Esophagus muscularis mucosa (tissue), 4 donors: ENCODE measurements at regions not wholly inside any gene's neighbourhood (a gene's known extent, or its start where the extent isn't known, plus 50 kb on each side); places are given as distances from the start of the nearest gene placed in this dataset.

Experiments used
- EP300 ChIP-seq: sonication (generic); formaldehyde crosslinking; IDR thresholded peaks from one replicate; pipeline ENCODE4 v1.6.1; 2017; ENCODE audit warnings: antibody characterized with exemption
- POLR2A ChIP-seq: fragments of 450-650 bp; IDR thresholded peaks from one replicate; pipeline ENCODE4 v1.6.1; 2017; ENCODE audit warnings: antibody characterized with exemption, moderate library complexity, mild to moderate bottlenecking, low read depth
- POLR2AphosphoS5 ChIP-seq, 2 donors: sonication (generic); formaldehyde crosslinking; IDR thresholded peaks; one replicate each; pipeline ENCODE4 v1.6.1; 2017; ENCODE audit warnings: antibody characterized with exemption in 2 of 2
- TF ChIP-seq, protein P1 (sequence below), 3 experiments: fragments of 200-600 bp in 2 of 3; fragments of 450-650 bp in 1 of 3; sonication (generic) in 2 of 3; IDR thresholded peaks; one replicate each; pipeline ENCODE4 v1.5.1; 2017 to 2019; ENCODE audit warnings: antibody characterized with exemption in 3 of 3, mild to moderate bottlenecking in 2 of 3, moderate library complexity in 1 of 3

DNA sequence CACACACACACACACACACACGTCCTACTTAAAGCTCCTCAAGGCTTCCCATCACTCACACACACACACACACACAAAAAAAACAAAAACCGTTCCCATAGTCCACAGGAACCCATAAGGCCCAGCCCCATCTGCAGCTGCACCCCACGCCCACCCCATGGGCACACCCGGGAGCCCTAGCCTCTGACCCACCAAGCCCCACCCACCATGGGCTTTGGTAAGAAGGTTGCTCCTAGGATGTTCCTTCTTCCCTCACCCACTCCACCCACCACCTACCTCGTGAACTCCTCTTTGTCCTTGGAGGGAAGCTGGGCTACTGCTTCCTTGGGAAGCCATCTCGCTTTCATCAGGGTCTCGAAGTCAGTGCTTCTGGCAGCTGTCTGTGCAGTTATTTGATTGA is 115.1 kb downstream of the TPRA1 start:
- TF ChIP-seq, protein P1, sequence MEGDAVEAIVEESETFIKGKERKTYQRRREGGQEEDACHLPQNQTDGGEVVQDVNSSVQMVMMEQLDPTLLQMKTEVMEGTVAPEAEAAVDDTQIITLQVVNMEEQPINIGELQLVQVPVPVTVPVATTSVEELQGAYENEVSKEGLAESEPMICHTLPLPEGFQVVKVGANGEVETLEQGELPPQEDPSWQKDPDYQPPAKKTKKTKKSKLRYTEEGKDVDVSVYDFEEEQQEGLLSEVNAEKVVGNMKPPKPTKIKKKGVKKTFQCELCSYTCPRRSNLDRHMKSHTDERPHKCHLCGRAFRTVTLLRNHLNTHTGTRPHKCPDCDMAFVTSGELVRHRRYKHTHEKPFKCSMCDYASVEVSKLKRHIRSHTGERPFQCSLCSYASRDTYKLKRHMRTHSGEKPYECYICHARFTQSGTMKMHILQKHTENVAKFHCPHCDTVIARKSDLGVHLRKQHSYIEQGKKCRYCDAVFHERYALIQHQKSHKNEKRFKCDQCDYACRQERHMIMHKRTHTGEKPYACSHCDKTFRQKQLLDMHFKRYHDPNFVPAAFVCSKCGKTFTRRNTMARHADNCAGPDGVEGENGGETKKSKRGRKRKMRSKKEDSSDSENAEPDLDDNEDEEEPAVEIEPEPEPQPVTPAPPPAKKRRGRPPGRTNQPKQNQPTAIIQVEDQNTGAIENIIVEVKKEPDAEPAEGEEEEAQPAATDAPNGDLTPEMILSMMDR (IDR thresholded peaks at IDR 0.05) = no peak
- TF ChIP-seq POLR2A (no peak), POLR2AphosphoS5 (IDR thresholded peaks at IDR 0.05) (no peak), EP300 (no peak)
